ENCODE measurements at regions not wholly inside any gene's neighbourhood (a gene's known extent, or its start where the extent isn't known, plus 50 kb on each side); places are given as distances from the start of the nearest gene placed in this dataset.

DNA sequence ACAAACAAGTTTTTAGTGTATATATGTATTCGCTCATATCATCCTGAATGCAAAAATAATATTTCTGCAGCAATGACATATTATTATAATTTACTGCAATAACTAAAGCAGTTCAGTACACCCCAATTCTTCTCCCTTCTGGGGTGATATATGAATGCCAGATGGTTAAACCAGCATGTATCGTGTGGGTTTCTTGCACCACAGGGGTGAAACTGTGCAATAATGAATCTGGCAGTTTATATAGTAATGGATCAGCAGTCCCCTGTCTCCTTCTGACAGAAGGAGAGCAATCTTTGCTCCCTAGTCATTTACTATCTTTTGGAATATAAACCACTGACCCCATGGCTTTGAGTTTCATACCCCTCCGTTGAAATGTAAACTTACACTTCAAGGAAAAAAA, 228.6 kb upstream of the KLHL1 start:
- no peaks in the 10 kb centered on the region for H3K9me3 ChIP-seq (ENCODE audit: severe bottlenecking)
- TF ChIP-seq CTCF (IDR thresholded peaks at IDR 0.05; ENCODE audit: poor library complexity, severe bottlenecking) = no peak
- H3K4me3 ChIP-seq (ENCODE audit: severe bottlenecking) = no peak overlapping the region
- H3K27ac ChIP-seq (ENCODE audit: poor library complexity, severe bottlenecking) = no peak overlapping the region
- no peaks in the 10 kb centered on the region for H3K4me1 ChIP-seq (ENCODE audit: insufficient read depth, poor library complexity, severe bottlenecking)
- H3K27me3 ChIP-seq (ENCODE audit: insufficient read depth, poor library complexity, severe bottlenecking) = no peaks in the 10 kb centered on the region
- no peaks in the 10 kb centered on the region for H3K36me3 ChIP-seq (ENCODE audit: low read depth)
- ATAC-seq (ENCODE audit: low read depth) = no peak
- no peak for DNase-seq (ENCODE audit: low spot score)

DNA sequence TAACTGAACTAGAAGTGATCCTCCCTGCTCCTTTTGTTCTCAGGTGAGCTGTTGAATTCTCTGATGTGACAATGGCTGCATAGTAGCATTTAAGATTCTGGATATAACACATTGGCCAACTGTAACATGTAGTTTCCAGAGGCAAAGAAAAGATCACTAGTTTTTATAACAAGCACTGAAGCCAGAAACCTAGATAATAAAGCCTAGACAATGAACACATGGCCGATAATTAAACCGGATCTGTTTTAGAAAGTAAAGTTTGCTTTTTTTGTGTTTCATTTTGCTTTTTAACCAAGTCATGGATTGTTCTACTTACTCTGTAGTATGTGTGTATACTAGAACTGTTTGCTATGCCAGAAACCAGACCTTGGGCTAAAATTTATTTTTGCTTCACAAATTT, 225.5 kb upstream of the KLHL1 start:
- ATAC-seq (ENCODE audit: low read depth) (no peak), DNase-seq (ENCODE audit: low spot score) (no peak)
- no peak for TF ChIP-seq CTCF (IDR thresholded peaks at IDR 0.05; ENCODE audit: poor library complexity, severe bottlenecking)
- H3K9me3 ChIP-seq (ENCODE audit: severe bottlenecking) = no peaks in the 10 kb centered on the region
- H3K27ac ChIP-seq (ENCODE audit: poor library complexity, severe bottlenecking) = no peak overlapping the region
- no peak overlapping the region for H3K4me3 ChIP-seq (ENCODE audit: severe bottlenecking)
- H3K4me1 ChIP-seq (ENCODE audit: insufficient read depth, poor library complexity, severe bottlenecking) = no peaks in the 10 kb centered on the region
- H3K36me3 ChIP-seq (ENCODE audit: low read depth) = no peaks in the 10 kb centered on the region
- no peaks in the 10 kb centered on the region for H3K27me3 ChIP-seq (ENCODE audit: insufficient read depth, poor library complexity, severe bottlenecking)

DNA sequence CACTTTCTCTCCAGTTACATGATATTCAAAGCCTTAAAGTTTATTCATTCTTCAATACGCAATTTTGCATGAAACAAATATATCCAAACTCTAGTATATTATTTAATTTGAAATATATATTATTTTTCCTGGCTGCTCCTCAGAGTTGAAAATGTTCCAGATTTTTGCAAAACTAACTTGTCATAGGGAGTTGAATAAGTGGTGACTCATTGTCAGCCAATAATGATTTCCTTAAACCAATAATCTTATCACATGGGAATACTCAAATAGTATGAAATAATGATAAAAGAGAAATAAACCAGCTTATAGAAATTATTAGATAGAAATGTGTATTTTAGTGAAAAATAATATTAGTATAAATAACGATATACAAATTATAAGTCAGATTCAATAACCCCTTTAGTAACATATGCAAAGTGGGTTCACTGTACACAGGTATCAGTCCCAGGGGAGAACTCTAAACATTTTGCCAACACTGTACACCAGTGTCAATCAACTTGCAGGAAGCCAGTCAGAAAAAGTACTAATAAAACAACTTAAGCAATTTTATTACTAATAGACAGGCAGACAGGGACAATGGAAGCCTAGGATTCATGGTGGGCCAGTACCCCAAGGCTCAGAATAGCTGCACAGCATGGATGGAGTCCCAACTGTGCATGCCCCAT, 222.6 kb upstream of the KLHL1 start:
- no peak for TF ChIP-seq CTCF (IDR thresholded peaks at IDR 0.05; ENCODE audit: poor library complexity, severe bottlenecking)
- ATAC-seq (ENCODE audit: low read depth) = no peak

GRCh38 chr13:70324519-70324918, 216.3 kb upstream of the KLHL1 start:
- Histone ChIP-seq H3K27ac (ENCODE audit: poor library complexity, severe bottlenecking) (no peak overlapping the region), H3K36me3 (ENCODE audit: low read depth) (no peaks in the 10 kb centered on the region), H3K27me3 (ENCODE audit: insufficient read depth, poor library complexity, severe bottlenecking) (no peaks in the 10 kb centered on the region), H3K4me1 (ENCODE audit: insufficient read depth, poor library complexity, severe bottlenecking) (no peaks in the 10 kb centered on the region), H3K9me3 (ENCODE audit: severe bottlenecking) (no peaks in the 10 kb centered on the region), H3K4me3 (ENCODE audit: severe bottlenecking) (no peak overlapping the region)
- ATAC-seq (ENCODE audit: low read depth) (no peak), DNase-seq (ENCODE audit: low spot score) (no peak)
- TF ChIP-seq CTCF (IDR thresholded peaks at IDR 0.05; ENCODE audit: poor library complexity, severe bottlenecking) = no peak

More for the DNA sequence above, 222.6 kb upstream of the KLHL1 start:
- no peaks in the 10 kb centered on the region for H3K4me1 ChIP-seq (ENCODE audit: insufficient read depth, poor library complexity, severe bottlenecking)
- no peaks in the 10 kb centered on the region for H3K27me3 ChIP-seq (ENCODE audit: insufficient read depth, poor library complexity, severe bottlenecking)
- DNase-seq (ENCODE audit: low spot score) = no peak
- no peak overlapping the region for H3K27ac ChIP-seq (ENCODE audit: poor library complexity, severe bottlenecking)
- no peak overlapping the region for H3K4me3 ChIP-seq (ENCODE audit: severe bottlenecking)
- no peaks in the 10 kb centered on the region for H3K9me3 ChIP-seq (ENCODE audit: severe bottlenecking)
- no peaks in the 10 kb centered on the region for H3K36me3 ChIP-seq (ENCODE audit: low read depth)

GRCh38 chr13:70311191-70311590, 202.9 kb upstream of the KLHL1 start:
- no peak for DNase-seq (ENCODE audit: low spot score)
- no peak overlapping the region for H3K4me3 ChIP-seq (ENCODE audit: severe bottlenecking)
- H3K4me1 ChIP-seq (ENCODE audit: insufficient read depth, poor library complexity, severe bottlenecking) = no peaks in the 10 kb centered on the region
- H3K36me3 ChIP-seq (ENCODE audit: low read depth) = no peaks in the 10 kb centered on the region
- no peak for ATAC-seq (ENCODE audit: low read depth)
- H3K9me3 ChIP-seq (ENCODE audit: severe bottlenecking) = no peaks in the 10 kb centered on the region
- no peak for TF ChIP-seq CTCF (IDR thresholded peaks at IDR 0.05; ENCODE audit: poor library complexity, severe bottlenecking)
- H3K27me3 ChIP-seq (ENCODE audit: insufficient read depth, poor library complexity, severe bottlenecking) = no peaks in the 10 kb centered on the region
- no peak overlapping the region for H3K27ac ChIP-seq (ENCODE audit: poor library complexity, severe bottlenecking)
